ENCODE measurements at regions not wholly inside any gene's neighbourhood (a gene's known extent, or its start where the extent isn't known, plus 50 kb on each side); places are given as distances from the start of the nearest gene placed in this dataset.

DNA sequence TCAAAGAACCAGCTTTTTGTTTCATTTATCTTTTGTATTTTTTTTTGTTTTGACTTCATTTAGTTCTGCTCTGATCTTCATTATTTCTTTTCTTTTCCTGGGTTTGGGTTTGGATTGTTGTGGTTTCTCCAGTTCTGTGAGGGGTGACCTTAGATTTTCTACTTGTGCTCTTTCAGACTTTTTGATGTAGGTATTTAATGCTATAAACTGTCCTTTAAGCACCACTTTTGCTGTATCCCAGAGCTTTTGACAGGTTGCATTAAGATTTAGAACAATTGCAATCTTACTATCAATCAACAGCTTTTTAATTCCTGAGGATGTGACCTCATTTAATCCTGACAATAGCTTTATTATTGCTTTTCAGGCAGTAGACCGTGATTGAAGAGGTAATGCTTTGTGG is 94.3 kb downstream of the ZNF280B start:
- TF ChIP-seq, protein P1, sequence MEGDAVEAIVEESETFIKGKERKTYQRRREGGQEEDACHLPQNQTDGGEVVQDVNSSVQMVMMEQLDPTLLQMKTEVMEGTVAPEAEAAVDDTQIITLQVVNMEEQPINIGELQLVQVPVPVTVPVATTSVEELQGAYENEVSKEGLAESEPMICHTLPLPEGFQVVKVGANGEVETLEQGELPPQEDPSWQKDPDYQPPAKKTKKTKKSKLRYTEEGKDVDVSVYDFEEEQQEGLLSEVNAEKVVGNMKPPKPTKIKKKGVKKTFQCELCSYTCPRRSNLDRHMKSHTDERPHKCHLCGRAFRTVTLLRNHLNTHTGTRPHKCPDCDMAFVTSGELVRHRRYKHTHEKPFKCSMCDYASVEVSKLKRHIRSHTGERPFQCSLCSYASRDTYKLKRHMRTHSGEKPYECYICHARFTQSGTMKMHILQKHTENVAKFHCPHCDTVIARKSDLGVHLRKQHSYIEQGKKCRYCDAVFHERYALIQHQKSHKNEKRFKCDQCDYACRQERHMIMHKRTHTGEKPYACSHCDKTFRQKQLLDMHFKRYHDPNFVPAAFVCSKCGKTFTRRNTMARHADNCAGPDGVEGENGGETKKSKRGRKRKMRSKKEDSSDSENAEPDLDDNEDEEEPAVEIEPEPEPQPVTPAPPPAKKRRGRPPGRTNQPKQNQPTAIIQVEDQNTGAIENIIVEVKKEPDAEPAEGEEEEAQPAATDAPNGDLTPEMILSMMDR (IDR thresholded peaks at IDR 0.05) = no peak
- TF ChIP-seq POLR2A (IDR thresholded peaks at IDR 0.05) (no peak), POLR2AphosphoS5 (IDR thresholded peaks at IDR 0.05; ENCODE audit: insufficient read depth in 1 of 2, low read depth in 1 of 2) (no peak)

Data from vagina (tissue), 2 donors.